Mucosa of descending colon (tissue), 3 donors: ENCODE measurements at regions not wholly inside any gene's neighbourhood (a gene's known extent, or its start where the extent isn't known, plus 50 kb on each side); places are given as distances from the start of the nearest gene placed in this dataset.

Experiments
- ATAC-seq: fragments of 200-7000 bp; cut with Tn5 transposase; one replicate; pipeline ENCODE4 v1.9.1; 2020; ENCODE audit warnings: mild to moderate bottlenecking, moderate library complexity
- DNase-seq, 3 donors: peaks; one replicate each; pipeline ENCODE4 v3.0.0-alpha.2; 2020
- H3K36me3 ChIP-seq: fragments of 200-600 bp; one replicate; pipeline ENCODE4 v1.8.0; 2021; ENCODE audit warnings: low read depth, mild to moderate bottlenecking
- H3K4me1 ChIP-seq: fragments of 200-600 bp; one replicate; pipeline ENCODE4 v1.8.0; 2021; ENCODE audit warnings: low read depth, mild to moderate bottlenecking
- H3K4me3 ChIP-seq: fragments of 200-600 bp; one replicate; pipeline ENCODE4 v1.8.0; 2021; ENCODE audit warnings: mild to moderate bottlenecking
- H3K9me3 ChIP-seq: fragments of 200-600 bp; one replicate; pipeline ENCODE4 v1.8.0; 2021; ENCODE audit warnings: mild to moderate bottlenecking
- intact Hi-C, 2 donors: fragments of 100-400 bp; cut with DNase I in 1 of 2; cut with micrococcal nuclease in 1 of 2; formaldehyde crosslinking; loops; one replicate each; pipeline versions ENCODE4 v1.11.0 to v1.11.1; 2022; cut with DNase I, micrococcal nuclease
- TF ChIP-seq, protein P1 (sequence below): fragments of 200-600 bp; IDR thresholded peaks from one replicate; pipeline ENCODE4 v1.8.0; 2022; ENCODE audit warnings: antibody characterized with exemption, mild to moderate bottlenecking
- donor health status: DM: no; HTN: no; CAD: no; lungs with moderate emphysema.
- donor health status: DM: no; HTN: no; CAD: no.
- donor health status: DM: no; HTN: yes; CAD: no.

- ATAC-seq, result no peak
- H3K4me1 ChIP-seq, result no peaks in the 10 kb centered on the region
- no peaks in the 10 kb centered on the region for H3K9me3 ChIP-seq
- H3K36me3 ChIP-seq, result no peaks in the 10 kb centered on the region
- DNase-seq, result no peak
- no peak overlapping the region for H3K4me3 ChIP-seq
- TF ChIP-seq, protein P1, sequence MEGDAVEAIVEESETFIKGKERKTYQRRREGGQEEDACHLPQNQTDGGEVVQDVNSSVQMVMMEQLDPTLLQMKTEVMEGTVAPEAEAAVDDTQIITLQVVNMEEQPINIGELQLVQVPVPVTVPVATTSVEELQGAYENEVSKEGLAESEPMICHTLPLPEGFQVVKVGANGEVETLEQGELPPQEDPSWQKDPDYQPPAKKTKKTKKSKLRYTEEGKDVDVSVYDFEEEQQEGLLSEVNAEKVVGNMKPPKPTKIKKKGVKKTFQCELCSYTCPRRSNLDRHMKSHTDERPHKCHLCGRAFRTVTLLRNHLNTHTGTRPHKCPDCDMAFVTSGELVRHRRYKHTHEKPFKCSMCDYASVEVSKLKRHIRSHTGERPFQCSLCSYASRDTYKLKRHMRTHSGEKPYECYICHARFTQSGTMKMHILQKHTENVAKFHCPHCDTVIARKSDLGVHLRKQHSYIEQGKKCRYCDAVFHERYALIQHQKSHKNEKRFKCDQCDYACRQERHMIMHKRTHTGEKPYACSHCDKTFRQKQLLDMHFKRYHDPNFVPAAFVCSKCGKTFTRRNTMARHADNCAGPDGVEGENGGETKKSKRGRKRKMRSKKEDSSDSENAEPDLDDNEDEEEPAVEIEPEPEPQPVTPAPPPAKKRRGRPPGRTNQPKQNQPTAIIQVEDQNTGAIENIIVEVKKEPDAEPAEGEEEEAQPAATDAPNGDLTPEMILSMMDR, result no peak
- intact Hi-C loops, result no loop called here
These were observed 52.9 kb upstream of the DEFB112 start for GRCh38 chr6:50102676-50103075.

DNA sequence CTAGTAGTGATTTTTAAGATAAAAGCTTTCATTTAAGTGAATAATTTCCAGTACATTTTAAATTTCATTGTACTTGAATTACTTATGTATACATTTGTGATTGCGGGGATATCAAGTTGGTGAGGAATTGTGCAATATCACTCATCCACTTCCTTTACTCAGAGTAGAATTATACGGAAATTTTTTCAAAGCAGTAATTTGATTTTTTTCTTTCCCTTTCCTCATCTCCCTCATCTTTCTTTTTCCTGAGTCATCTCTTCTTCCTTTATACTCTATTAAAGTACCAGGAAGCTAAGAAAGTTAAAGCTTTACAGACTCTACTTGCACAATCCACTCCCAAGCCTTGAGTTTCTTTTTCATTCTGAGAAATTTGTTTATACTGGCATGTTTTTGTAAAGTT lies 60.9 kb upstream of the DEFB112 start:
- DNase-seq (no peak), ATAC-seq (no peak)
- Histone ChIP-seq H3K36me3 (no peaks in the 10 kb centered on the region), H3K9me3 (no peaks in the 10 kb centered on the region), H3K4me3 (no peak overlapping the region), H3K4me1 (no peaks in the 10 kb centered on the region)
- TF ChIP-seq, protein P1, result no peak
- intact Hi-C loops, result no loop called here

DNA sequence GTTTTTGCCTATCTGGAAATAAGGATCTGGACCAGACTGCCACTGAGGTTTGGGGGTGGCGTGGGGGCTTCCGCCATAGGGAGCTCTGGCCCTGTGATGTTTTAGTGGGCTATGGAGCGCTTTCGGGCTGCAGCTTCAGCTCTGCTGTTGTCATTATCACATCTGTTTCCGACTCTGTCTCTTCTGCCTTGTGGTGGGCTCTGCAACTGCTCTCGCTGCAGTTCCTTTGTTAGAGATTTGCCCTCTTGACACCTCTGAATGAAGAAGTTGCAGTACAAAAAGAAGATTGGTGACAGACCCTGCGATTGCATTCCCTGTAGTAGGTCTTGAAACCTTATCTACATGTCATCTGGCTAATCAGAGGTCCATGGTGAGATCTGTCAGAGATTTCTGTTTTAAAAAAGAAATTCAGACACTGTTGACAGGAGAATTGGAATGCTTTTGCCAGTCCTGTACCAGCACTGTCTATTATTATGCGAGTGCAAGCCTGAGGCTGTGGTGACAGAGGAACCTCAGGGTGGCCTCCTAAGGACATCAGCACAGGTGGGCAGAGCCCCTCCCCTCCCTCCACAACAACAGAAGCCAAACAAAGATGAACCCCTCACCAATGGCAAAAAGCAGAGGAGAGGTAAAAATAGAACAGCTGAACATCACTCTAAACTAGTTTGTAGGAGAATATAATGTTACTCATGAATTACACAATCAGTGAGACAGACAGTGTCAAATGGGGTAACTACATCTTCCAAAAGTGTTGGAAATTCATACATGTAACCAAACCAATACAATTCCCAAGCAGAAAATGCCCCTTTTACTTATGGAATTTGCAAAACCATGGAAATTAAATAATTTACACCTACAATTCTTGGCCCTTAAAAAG lies 63.5 kb upstream of the DEFB112 start:
- no peak for DNase-seq
- Histone ChIP-seq H3K9me3 (no peaks in the 10 kb centered on the region), H3K4me1 (no peaks in the 10 kb centered on the region), H3K36me3 (no peaks in the 10 kb centered on the region), H3K4me3 (no peak overlapping the region)
- intact Hi-C loops, result no loop called here
- no peak for ATAC-seq
- TF ChIP-seq, protein P1, result no peak

DNA sequence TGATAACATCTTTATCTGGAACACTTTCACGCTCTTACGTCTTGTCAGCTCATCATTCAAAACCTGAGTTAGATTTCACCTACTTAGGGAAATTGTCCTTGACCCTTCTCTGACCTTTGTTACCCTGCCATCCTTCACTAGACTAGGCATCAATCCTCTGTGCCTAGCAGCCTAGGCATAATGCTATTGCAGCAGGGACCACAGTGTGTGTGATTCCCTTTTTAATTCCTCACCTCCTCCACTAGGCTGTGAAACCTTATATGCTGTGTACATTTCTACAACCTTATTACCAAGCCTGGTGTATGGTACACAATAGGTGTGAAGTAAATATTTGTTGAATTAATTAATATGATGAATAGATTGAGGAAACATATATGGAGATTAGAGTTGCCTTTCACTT lies 66.7 kb upstream of the DEFB112 start:
- Histone ChIP-seq H3K4me1 (no peaks in the 10 kb centered on the region), H3K4me3 (no peak overlapping the region), H3K36me3 (no peaks in the 10 kb centered on the region), H3K9me3 (no peaks in the 10 kb centered on the region)
- ATAC-seq (no peak), DNase-seq (no peak)
- TF ChIP-seq, protein P1, result no peak
- intact Hi-C loops, result no loop called here

- Histone ChIP-seq H3K4me1 (no peaks in the 10 kb centered on the region), H3K4me3 (no peak overlapping the region), H3K9me3 (no peaks in the 10 kb centered on the region), H3K36me3 (no peaks in the 10 kb centered on the region)
- TF ChIP-seq, protein P1, result no peak
- DNase-seq (no peak), ATAC-seq (no peak)
- intact Hi-C loops, result no loop called here
These were observed 67.2 kb upstream of the DEFB112 start for GRCh38 chr6:50116797-50117542.
